Trophoblast cell (in vitro differentiated cells and primary cell): ENCODE measurements at regions not wholly inside any gene's neighbourhood (a gene's known extent, or its start where the extent isn't known, plus 50 kb on each side); places are given as distances from the start of the nearest gene placed in this dataset.
"Not testable (repeated sequence)": the region's sequence is repeated elsewhere in the genome, so short reads cannot be mapped to it uniquely, and the experiment has no call there.

Source experiments
- DNase-seq, 2 donors: peaks; one replicate each; pipeline ENCODE4 v3.0.0-alpha.2; 2016
- H2AFZ ChIP-seq: 2 replicates; pipeline ENCODE4 v1.6.1; 2013; ENCODE audit warnings: low read length, moderate library complexity, mild to moderate bottlenecking; ENCODE audit not compliant: insufficient read depth, poor library complexity
- H2AK5ac ChIP-seq: 2 replicates; pipeline ENCODE4 v1.6.1; 2013; ENCODE audit warnings: mild to moderate bottlenecking, low read length
- H2BK120ac ChIP-seq: 2 replicates; pipeline ENCODE4 v1.6.1; 2013; ENCODE audit warnings: low read length, mild to moderate bottlenecking, moderate library complexity; ENCODE audit not compliant: insufficient read depth, poor library complexity
- H2BK12ac ChIP-seq: 2 replicates; pipeline ENCODE4 v1.6.1; 2013; ENCODE audit warnings: mild to moderate bottlenecking, low read length, moderate library complexity
- H2BK5ac ChIP-seq: 2 replicates; pipeline ENCODE4 v1.6.1; 2013; ENCODE audit warnings: low read length, low read depth, moderate library complexity, mild to moderate bottlenecking; ENCODE audit not compliant: poor library complexity
- H3K14ac ChIP-seq: 2 replicates; pipeline ENCODE4 v1.6.1; 2013; ENCODE audit warnings: mild to moderate bottlenecking, low read length
- H3K18ac ChIP-seq: 2 replicates; pipeline ENCODE4 v1.6.1; 2013; ENCODE audit warnings: mild to moderate bottlenecking, low read length
- H3K23ac ChIP-seq: 2 replicates; pipeline ENCODE4 v1.6.1; 2013; ENCODE audit warnings: low read length
- H3K27ac ChIP-seq: 2 replicates; pipeline ENCODE4 v1.5.1; 2013; ENCODE audit warnings: low read depth, mild to moderate bottlenecking, inconsistent platforms, low read length, moderate library complexity
- H3K27me3 ChIP-seq: 2 replicates; pipeline ENCODE4 v1.6.1; 2013; ENCODE audit warnings: inconsistent platforms, mild to moderate bottlenecking, low read length, moderate library complexity; ENCODE audit not compliant: insufficient read depth
- H3K36me3 ChIP-seq, 2 experiments: 1 replicate in 1 of 2; 2 replicates in 1 of 2; pipeline ENCODE4 v1.6.1; 2013; ENCODE audit warnings: low read length in 2 of 2, mild to moderate bottlenecking in 2 of 2, moderate library complexity in 1 of 2; ENCODE audit not compliant: insufficient read depth in 2 of 2, control insufficient read depth in 1 of 2
- H3K4ac ChIP-seq: 2 replicates; pipeline ENCODE4 v1.6.1; 2013; ENCODE audit warnings: low read depth, mild to moderate bottlenecking, low read length, moderate library complexity
- H3K4me1 ChIP-seq, 2 experiments: 1 replicate in 1 of 2; 2 replicates in 1 of 2; pipeline ENCODE4 v1.6.1; 2013; ENCODE audit warnings: low read length in 2 of 2, mild to moderate bottlenecking in 2 of 2, moderate library complexity in 1 of 2; ENCODE audit not compliant: insufficient read depth in 2 of 2, control insufficient read depth in 1 of 2
- H3K4me2 ChIP-seq: 2 replicates; pipeline ENCODE4 v1.6.1; 2013; ENCODE audit warnings: inconsistent platforms, mild to moderate bottlenecking, low read length, moderate library complexity
- H3K4me3 ChIP-seq: 2 replicates; pipeline ENCODE4 v1.5.1; 2013; ENCODE audit warnings: mild to moderate bottlenecking, low read depth, low read length, inconsistent platforms
- H3K79me1 ChIP-seq: one replicate; pipeline ENCODE4 v1.6.1; 2013; ENCODE audit warnings: low read length
- H3K79me2 ChIP-seq: 2 replicates; pipeline ENCODE4 v1.6.1; 2013; ENCODE audit warnings: low read length, mild to moderate bottlenecking; ENCODE audit not compliant: control insufficient read depth, insufficient read depth, poor library complexity
- H3K9ac ChIP-seq: 2 replicates; pipeline ENCODE4 v1.6.1; 2013; ENCODE audit warnings: mild to moderate bottlenecking, low read length
- H3K9me3 ChIP-seq: 2 replicates; pipeline ENCODE4 v1.6.1; 2013; ENCODE audit warnings: low read depth, mild to moderate bottlenecking, control low read depth, inconsistent platforms, low read length; ENCODE audit not compliant: insufficient read depth
- H4K12ac ChIP-seq: 2 replicates; pipeline ENCODE4 v1.6.1; 2013; ENCODE audit warnings: low read depth, mild to moderate bottlenecking, low read length, moderate library complexity
- H4K8ac ChIP-seq: 2 replicates; pipeline ENCODE4 v1.6.1; 2013; ENCODE audit warnings: low read depth, mild to moderate bottlenecking, low read length, moderate library complexity
- H4K91ac ChIP-seq: one replicate; pipeline ENCODE4 v1.6.1; 2013; ENCODE audit warnings: low read depth, mild to moderate bottlenecking, low read length, moderate library complexity
- WGBS: extraction: QIAGEN DNeasy Blood & Tissue Kit; methylation state at CpG from one replicate; pipeline ENCODE4 v1.1.7; 2013; ENCODE audit warnings: missing lambda C conversion rate; ENCODE audit not compliant: insufficient read length, insufficient coverage; ENCODE audit errors: extremely low coverage; 5-methylcytosine and 5-hydroxymethylcytosine counted together

GRCh38 chr7:136114467-136114866 lies 137.3 kb upstream of the MTPN start:
- H2AK5ac ChIP-seq, H4K8ac ChIP-seq, H3K9me3 ChIP-seq, H2BK5ac ChIP-seq, H4K12ac ChIP-seq, H3K4me2 ChIP-seq, H2AFZ ChIP-seq, H3K4me1 ChIP-seq, H3K23ac ChIP-seq, H3K18ac ChIP-seq, H3K27ac ChIP-seq, H3K79me1 ChIP-seq, H3K4ac ChIP-seq, H4K91ac ChIP-seq, H3K4me3 ChIP-seq, DNase-seq, H2BK12ac ChIP-seq, H3K14ac ChIP-seq, H3K9ac ChIP-seq, H3K36me3 ChIP-seq, H2BK120ac ChIP-seq, H3K79me2 ChIP-seq, H3K27me3 ChIP-seq: not testable (repeated sequence)
- WGBS = no CpG with 5 or more reads among the region's 6 CpGs

- H2BK5ac ChIP-seq, H2BK120ac ChIP-seq, H4K91ac ChIP-seq, H3K79me2 ChIP-seq, H3K18ac ChIP-seq, H2BK12ac ChIP-seq, H2AK5ac ChIP-seq, H3K23ac ChIP-seq, H3K4ac ChIP-seq, H4K8ac ChIP-seq, H2AFZ ChIP-seq, H3K9ac ChIP-seq, H3K4me2 ChIP-seq, H3K27me3 ChIP-seq, DNase-seq, H3K36me3 ChIP-seq, H3K9me3 ChIP-seq, H3K14ac ChIP-seq, H3K27ac ChIP-seq, H3K79me1 ChIP-seq, H3K4me3 ChIP-seq, H4K12ac ChIP-seq, H3K4me1 ChIP-seq: not testable (repeated sequence)
- no CpG with 5 or more reads among the region's 1 CpG for WGBS
Measured at GRCh38 chr7:136109037-136109436, 131.9 kb upstream of the MTPN start.

- Histone ChIP-seq H3K18ac (no peak overlapping the region), H3K4me3 (no peak overlapping the region), H2AFZ (no peak overlapping the region), H3K4me2 (no peak overlapping the region), H4K91ac (no peak overlapping the region), H4K12ac (no peak overlapping the region), H3K9me3 (peaks cover under 1% of the 10 kb centered on the region), H2BK12ac (no peak overlapping the region), H3K4me1 (no peaks in the 10 kb centered on the region), H3K36me3 (no peaks in the 10 kb centered on the region), H4K8ac (no peak overlapping the region), H3K27ac (no peak overlapping the region), H3K14ac (no peak overlapping the region), H3K79me1 (no peaks in the 10 kb centered on the region), H2BK5ac (no peak overlapping the region), H3K79me2 (no peaks in the 10 kb centered on the region), H3K4ac (no peak overlapping the region), H2BK120ac (no peak overlapping the region), H3K23ac (no peak overlapping the region), H3K27me3 (no peaks in the 10 kb centered on the region), H3K9ac (no peak overlapping the region), H2AK5ac (no peak overlapping the region)
- no CpG with 5 or more reads among the region's 1 CpG for WGBS
- DNase-seq = no peak
Measured at GRCh38 chr7:136105191-136105590, 128.0 kb upstream of the MTPN start.

- DNase-seq = no peak
- Histone ChIP-seq H3K4me2 (no peak overlapping the region), H3K4me1 (no peaks in the 10 kb centered on the region), H3K79me2 (no peaks in the 10 kb centered on the region), H2BK120ac (no peak overlapping the region), H3K18ac (no peak overlapping the region), H4K8ac (no peak overlapping the region), H3K9me3 (peaks cover 4% of the 10 kb centered on the region), H3K14ac (no peak overlapping the region), H2AK5ac (no peak overlapping the region), H3K27me3 (no peaks in the 10 kb centered on the region), H3K79me1 (no peaks in the 10 kb centered on the region), H3K36me3 (no peaks in the 10 kb centered on the region), H2BK12ac (no peak overlapping the region), H2AFZ (no peak overlapping the region), H3K4me3 (no peak overlapping the region), H4K91ac (no peak overlapping the region), H3K4ac (no peak overlapping the region), H3K23ac (no peak overlapping the region), H4K12ac (no peak overlapping the region), H2BK5ac (no peak overlapping the region), H3K27ac (no peak overlapping the region), H3K9ac (no peak overlapping the region)
- WGBS = no CpG with 5 or more reads among the region's 2 CpGs
Measured at GRCh38 chr7:136104269-136104603, 127.1 kb upstream of the MTPN start.
